NOMO-1 (cell line): ENCODE measurements at regions not wholly inside any gene's neighbourhood (a gene's known extent, or its start where the extent isn't known, plus 50 kb on each side); places are given as distances from the start of the nearest gene placed in this dataset.

Source experiments
- DNase-seq, 2 experiments: peaks; one replicate each; lab custom pipeline; 2025; ENCODE audit not compliant: unreplicated experiment in 2 of 2; lab: John Stamatoyannopoulos, UW

- DNase-seq: no peak
Measured at GRCh38 chr17:13921841-13922776, 147.2 kb upstream of the COX10 start.

DNA sequence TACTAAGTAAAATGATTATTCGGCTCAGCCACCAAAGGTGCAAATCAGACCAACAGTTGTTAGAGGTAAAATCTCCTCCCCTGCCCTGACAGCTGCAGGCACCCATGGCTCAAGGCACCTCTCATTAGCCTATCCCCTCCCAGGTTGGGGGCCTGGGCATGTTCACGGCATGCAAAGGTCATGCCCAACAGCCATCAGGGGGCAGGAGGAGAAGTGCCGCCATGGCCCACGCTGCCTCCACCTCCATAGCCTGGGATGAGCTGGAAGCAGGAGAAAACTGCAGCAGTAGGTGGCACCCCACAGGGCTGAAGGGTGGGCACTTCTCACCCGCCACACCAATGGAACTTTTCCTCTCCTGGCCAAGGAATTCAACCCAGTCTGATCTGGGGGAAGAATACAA, 146.4 kb upstream of the COX10 start:
- no peak for DNase-seq

DNA sequence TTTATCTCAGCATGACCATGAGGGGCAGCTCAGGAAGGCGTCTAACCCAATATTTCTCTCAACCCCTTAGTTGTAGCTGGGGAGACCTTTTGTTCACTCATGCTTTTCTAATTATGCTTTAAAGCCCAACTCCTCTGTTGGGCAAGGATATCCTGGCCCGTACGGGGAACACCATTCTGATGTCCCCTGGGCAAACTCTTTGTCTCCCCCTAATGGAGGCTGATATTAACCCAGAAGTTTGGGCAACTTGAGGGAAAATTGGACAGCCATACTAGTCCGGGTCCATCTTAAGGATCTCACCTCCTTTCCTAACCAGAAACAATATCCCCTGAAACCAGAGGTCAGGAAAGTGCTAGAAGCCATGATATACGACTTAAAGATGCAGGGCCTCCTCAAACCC, 143.7 kb upstream of the COX10 start:
- DNase-seq: no peak

- peak; percentile 83 to 97 for DNase-seq
Measured at GRCh38 chr17:13931111-13931526, 138.2 kb upstream of the COX10 start.

GRCh38 chr17:13931800-13932460, 137.4 kb upstream of the COX10 start:
- peak; percentile 85 to 88 for DNase-seq

GRCh38 chr17:13933441-13934276, 135.6 kb upstream of the COX10 start:
- peak in 1 of 2 experiments; percentile 3 for DNase-seq

- DNase-seq: no peak
Measured at GRCh38 chr17:13939222-13939621, 130.1 kb upstream of the COX10 start.

DNA sequence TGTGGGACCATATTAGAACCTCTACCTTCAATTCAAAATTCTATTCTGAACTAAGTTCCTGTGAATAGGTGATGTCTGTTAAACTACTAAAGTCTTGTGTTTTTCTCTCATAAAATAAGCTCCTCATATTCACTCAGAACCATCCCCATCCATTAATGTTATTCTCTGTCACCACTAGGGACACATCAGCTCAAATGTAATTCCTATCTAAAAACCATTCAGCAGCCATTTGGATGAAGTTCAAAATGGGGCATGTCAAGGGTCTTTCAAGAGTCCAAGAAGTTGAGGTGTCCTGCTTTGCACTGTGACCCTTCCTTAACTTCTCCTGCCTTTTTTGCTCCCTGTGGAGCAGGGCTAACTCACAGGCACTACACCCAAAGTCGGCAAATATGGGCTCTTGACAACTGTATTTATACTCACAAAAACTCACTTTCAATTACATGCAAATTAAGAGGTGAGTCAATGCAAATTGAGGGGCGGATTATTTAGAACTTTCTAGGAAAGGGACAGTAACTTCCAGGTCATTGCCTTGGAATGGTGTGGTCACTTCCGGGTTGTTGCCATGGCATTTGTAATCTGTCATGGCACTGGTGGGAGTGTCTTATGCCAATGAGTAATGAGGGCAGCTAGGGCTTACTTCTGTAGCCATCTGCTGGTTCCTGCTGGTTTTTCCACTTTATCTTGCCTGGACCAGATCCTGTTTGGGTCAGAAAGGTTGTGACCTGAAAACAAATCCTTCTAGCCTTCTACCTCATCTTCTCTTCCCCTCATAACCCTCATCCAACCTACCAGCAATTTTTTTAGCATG, 128.2 kb upstream of the COX10 start:
- DNase-seq: no peak

DNA sequence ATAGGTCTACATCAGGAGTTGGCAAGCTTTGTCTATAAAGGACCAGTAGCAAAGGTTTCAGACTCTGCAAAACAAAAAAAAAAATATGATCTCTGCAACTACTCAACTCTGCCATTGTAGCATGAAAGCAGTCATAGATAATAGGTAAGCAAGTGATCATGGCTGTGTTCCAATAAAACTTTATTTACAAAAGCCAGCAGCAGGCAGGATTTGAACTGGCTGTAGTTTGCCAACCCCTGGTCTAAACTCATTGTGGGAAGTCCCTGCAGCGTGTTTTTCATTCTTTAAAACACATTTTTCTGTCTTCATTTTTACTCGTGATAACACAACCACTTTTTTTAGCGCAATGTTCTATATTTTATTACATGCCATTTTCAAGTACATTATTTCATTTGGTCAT, 127.5 kb upstream of the COX10 start:
- no peak for DNase-seq

- DNase-seq: no peak
Measured at GRCh38 chr17:13943909-13944308, 125.4 kb upstream of the COX10 start.

- no peak for DNase-seq
Measured at GRCh38 chr17:13947499-13947898, 121.8 kb upstream of the COX10 start.

- DNase-seq: no peak
Measured at GRCh38 chr17:13952009-13952750, 117.1 kb upstream of the COX10 start.

GRCh38 chr17:13953841-13954240, 115.5 kb upstream of the COX10 start:
- no peak for DNase-seq

- no peak for DNase-seq
Measured at GRCh38 chr17:13957636-13958035, 111.7 kb upstream of the COX10 start.

GRCh38 chr17:13958773-13959172, 110.5 kb upstream of the COX10 start:
- no peak for DNase-seq

GRCh38 chr17:13961265-13961664, 108.0 kb upstream of the COX10 start:
- DNase-seq: no peak

DNA sequence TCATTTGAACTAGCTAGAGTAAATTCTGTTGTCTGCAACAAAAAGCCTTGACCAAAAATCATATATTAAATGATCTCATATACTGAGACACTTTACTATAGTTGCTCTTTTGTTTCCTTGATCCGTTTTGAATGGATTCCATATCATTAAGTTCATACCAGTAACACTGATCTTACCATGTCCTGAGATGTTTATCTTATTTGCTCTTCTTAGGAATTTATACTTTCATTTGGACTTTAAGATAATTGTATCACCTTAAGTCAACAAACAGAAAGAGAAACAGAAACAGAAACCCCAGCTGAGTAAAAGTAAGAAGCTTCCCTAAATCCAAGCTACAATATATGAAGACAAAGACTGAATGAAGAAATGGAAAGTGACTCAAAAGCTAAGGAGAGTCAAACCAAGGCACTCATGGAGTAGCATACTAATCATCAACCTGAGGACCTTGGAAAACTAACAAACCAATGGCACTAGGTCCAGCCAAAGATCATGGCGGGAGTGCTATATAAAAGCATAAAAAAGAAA, 106.5 kb upstream of the COX10 start:
- DNase-seq: peak in 1 of 2 experiments; percentile 24

DNA sequence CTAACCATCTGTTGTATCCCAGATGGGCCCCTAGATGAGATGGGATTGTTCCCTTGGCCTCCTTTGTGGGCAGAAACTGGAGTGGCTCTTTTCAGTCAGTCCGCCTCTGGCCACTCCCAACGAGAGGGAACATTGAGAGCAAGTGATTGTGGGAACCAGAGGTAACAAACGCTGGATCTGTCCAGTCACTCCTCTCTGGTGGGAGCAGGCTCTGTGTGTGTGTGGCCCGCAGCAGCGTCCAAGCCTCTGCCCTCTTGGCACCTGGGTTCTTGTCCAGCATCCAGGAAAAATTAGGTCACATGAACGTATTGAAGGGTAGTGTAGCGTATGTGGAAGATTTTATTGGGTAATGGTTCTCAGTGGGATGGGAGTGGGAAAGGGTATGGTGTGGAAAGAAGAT, 101.9 kb upstream of the COX10 start:
- no peak for DNase-seq

DNA sequence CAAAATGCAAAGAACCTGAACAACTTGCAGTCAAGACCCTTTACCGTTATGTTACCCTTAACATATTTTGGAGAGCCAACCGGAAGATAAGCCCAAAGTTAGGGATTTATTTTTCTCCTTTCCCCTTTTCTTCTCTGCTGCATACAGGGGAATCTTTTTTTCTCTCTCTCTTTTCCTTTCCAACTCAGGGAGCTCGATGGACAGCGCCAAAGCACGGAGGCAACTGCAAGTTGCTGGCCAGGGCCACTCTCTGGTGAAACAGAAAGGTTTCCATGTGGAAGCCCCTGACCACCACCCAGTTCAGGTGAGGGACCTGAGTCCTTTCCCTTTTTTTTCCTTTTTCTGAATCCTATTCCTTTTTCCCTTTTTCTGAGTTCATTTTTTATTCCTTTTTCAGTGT, 98.8 kb upstream of the COX10 start:
- no peak for DNase-seq
